ENCODE measurements at regions not wholly inside any gene's neighbourhood (a gene's known extent, or its start where the extent isn't known, plus 50 kb on each side); places are given as distances from the start of the nearest gene placed in this dataset.

DNA sequence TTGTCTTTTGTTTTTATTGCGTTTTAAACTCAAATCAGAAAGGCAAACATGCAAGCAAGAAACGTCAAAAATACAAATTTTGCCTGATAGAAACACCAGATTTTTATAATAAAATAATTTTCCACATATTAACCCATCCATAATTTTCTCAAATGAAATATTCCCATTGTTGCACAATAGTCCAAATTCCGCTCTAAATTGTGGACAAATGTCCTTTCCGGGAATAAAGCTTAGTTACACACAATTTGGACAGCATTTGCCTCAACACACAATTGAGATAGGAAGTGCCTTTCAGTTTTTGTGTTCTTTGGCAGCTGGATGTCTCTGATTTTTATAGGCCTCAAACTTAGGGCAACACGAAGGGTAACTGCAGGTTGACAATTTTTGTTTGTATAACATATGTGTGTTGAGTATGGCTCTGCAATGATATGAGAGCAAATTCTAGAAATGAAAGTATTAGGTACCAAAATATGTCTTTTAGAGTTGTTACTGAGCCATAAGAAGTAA is 105.8 kb downstream of the DIO2 start:
- Histone ChIP-seq H3K4me3 (ENCODE audit: low read depth, low read length) (no peak overlapping the region), H3K36me3 (no peaks in the 10 kb centered on the region), H3K9me3 (no peaks in the 10 kb centered on the region), H3K27me3 (no peaks in the 10 kb centered on the region), H3K4me1 (no peaks in the 10 kb centered on the region)
- no peak for DNase-seq
- TF ChIP-seq, protein P1, sequence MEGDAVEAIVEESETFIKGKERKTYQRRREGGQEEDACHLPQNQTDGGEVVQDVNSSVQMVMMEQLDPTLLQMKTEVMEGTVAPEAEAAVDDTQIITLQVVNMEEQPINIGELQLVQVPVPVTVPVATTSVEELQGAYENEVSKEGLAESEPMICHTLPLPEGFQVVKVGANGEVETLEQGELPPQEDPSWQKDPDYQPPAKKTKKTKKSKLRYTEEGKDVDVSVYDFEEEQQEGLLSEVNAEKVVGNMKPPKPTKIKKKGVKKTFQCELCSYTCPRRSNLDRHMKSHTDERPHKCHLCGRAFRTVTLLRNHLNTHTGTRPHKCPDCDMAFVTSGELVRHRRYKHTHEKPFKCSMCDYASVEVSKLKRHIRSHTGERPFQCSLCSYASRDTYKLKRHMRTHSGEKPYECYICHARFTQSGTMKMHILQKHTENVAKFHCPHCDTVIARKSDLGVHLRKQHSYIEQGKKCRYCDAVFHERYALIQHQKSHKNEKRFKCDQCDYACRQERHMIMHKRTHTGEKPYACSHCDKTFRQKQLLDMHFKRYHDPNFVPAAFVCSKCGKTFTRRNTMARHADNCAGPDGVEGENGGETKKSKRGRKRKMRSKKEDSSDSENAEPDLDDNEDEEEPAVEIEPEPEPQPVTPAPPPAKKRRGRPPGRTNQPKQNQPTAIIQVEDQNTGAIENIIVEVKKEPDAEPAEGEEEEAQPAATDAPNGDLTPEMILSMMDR (IDR thresholded peaks at IDR 0.05; ENCODE audit: low read depth, low read length), result no peak

DNA sequence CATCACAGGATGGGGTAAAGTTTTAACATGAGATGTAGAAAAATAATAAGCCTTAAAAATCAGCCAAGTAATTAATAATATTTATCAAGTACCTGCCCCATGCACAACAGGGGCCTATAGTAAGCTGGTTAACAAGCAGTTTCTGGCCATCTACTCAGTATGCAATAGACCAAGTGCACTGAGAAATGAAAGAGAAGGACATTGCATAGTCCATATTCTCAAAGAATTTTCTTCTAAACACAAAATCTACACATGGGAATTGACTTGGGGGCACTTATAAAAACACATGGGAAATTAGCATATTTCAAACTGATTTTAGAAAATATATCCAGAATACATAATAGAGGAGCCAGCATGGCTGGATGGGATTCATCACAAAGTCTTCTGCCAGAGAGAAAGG is 109.5 kb downstream of the DIO2 start:
- H3K9me3 ChIP-seq, result no peaks in the 10 kb centered on the region
- no peaks in the 10 kb centered on the region for H3K4me1 ChIP-seq
- H3K36me3 ChIP-seq, result no peaks in the 10 kb centered on the region
- DNase-seq, result no peak
- TF ChIP-seq, protein P1 (IDR thresholded peaks at IDR 0.05; ENCODE audit: low read depth, low read length), result no peak
- no peaks in the 10 kb centered on the region for H3K27me3 ChIP-seq
- H3K4me3 ChIP-seq (ENCODE audit: low read depth, low read length), result no peak overlapping the region

DNA sequence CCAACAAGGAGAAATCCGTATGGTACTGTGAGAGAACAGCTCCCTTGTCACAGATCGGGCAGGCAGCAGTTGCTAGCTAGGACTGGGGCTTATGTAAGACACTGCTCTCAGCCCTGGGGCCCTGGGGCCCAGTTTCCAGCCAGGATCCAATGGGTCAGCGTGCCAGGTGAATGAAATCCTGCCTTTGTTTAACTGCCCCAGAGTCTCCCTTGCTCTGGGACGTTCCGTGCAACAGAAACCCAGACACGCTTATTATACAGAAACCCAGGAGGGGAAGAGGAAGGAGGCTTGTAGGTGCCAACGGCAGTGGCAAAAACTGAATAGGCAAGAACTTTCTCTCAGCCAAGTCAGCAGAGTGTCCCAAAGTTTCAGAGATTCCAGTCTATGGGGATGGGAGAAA is 110.6 kb downstream of the DIO2 start:
- H3K9me3 ChIP-seq, result no peaks in the 10 kb centered on the region
- no peaks in the 10 kb centered on the region for H3K4me1 ChIP-seq
- DNase-seq, result no peak
- H3K27me3 ChIP-seq, result no peaks in the 10 kb centered on the region
- H3K4me3 ChIP-seq (ENCODE audit: low read depth, low read length), result no peak overlapping the region
- no peaks in the 10 kb centered on the region for H3K36me3 ChIP-seq
- TF ChIP-seq, protein P1 (IDR thresholded peaks at IDR 0.05; ENCODE audit: low read depth, low read length), result no peak

DNA sequence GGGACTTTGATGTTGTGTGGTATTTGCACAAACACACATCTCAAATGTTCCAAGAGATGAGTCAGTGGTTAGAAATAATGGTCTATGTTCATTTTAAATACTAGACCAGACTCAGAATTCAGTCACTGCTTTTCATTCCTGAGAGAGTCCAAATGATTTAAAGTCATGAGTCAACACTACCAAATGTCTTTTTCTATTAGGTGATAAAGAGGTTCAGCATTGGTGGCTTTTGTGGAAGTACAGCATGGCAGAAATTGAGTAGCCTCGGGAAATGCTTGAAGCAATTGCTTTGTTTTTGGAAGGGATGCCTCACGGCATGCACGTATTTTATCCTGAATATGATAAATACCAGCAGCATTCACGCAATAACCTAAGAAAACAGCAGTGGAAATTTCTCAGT is 115.7 kb downstream of the DIO2 start:
- DNase-seq, result no peak
- no peaks in the 10 kb centered on the region for H3K4me1 ChIP-seq
- TF ChIP-seq, protein P1 (IDR thresholded peaks at IDR 0.05; ENCODE audit: low read depth, low read length), result no peak
- H3K27me3 ChIP-seq, result no peaks in the 10 kb centered on the region
- H3K4me3 ChIP-seq (ENCODE audit: low read depth, low read length), result no peak overlapping the region
- no peaks in the 10 kb centered on the region for H3K36me3 ChIP-seq
- no peaks in the 10 kb centered on the region for H3K9me3 ChIP-seq

DNA sequence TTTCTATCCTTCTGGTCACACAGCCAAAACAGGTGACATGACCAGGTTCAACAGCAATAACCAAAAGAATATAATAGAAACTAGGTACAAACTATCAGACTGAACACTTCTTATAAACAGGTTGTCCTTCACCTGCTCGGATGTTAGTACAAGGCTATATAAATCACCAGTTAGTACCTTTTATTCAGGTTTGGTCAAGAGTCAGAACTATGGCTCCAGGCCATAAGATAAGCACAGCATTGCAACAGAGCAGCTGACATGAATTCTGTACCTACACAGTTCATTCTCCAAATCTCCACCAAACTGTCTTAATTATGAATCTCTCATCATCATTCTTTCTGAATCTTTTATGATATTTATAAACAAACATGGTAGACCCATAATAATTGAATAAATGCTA is 123.9 kb downstream of the DIO2 start:
- no peaks in the 10 kb centered on the region for H3K27me3 ChIP-seq

DNA sequence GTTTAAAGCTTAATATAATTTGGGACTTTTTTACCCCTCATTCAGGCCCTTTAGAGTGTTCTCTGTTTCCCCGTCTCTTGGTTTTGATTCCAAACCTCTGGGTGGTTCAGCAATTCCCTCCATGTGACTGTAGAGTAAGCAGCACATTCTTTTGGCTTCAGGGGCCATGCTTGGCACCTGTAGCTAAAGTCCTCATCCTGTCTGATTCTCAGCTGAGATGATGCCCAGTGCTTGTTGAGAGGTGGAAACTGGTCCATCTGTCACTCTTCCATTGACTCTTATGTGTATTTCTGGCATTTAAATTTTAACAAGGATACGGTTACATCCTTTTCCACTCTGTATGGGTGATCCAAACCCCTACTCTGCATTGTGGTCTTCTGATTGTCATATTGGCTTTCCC is 127.1 kb downstream of the DIO2 start:
- Histone ChIP-seq H3K36me3 (no peaks in the 10 kb centered on the region), H3K27me3 (no peaks in the 10 kb centered on the region), H3K9me3 (no peaks in the 10 kb centered on the region), H3K4me1 (no peaks in the 10 kb centered on the region), H3K4me3 (ENCODE audit: low read depth, low read length) (no peak overlapping the region)
- DNase-seq, result no peak
- TF ChIP-seq, protein P1 (IDR thresholded peaks at IDR 0.05; ENCODE audit: low read depth, low read length), result no peak

More for the DNA sequence above, 123.9 kb downstream of the DIO2 start:
- H3K4me3 ChIP-seq (ENCODE audit: low read depth, low read length), result no peak overlapping the region
- TF ChIP-seq, protein P1 (IDR thresholded peaks at IDR 0.05; ENCODE audit: low read depth, low read length), result no peak
- DNase-seq, result no peak
- H3K36me3 ChIP-seq, result no peaks in the 10 kb centered on the region
- H3K4me1 ChIP-seq, result no peaks in the 10 kb centered on the region
- no peaks in the 10 kb centered on the region for H3K9me3 ChIP-seq
